VCaP (cell line): ENCODE measurements at regions not wholly inside any gene's neighbourhood (a gene's known extent, or its start where the extent isn't known, plus 50 kb on each side); places are given as distances from the start of the nearest gene placed in this dataset.

ENCODE experiments used
- H3K27ac ChIP-seq: fragments of 450-650 bp; 2 replicates; pipeline ENCODE4 v1.5.1; 2017
- TF ChIP-seq, protein P1 (sequence below): fragments of 450-650 bp; conservative IDR thresholded peaks from 2 replicates; pipeline ENCODE4 v1.5.1; 2017; ENCODE audit warnings: mild to moderate bottlenecking, moderate library complexity

- no peak overlapping the region for H3K27ac ChIP-seq
- TF ChIP-seq, protein P1, sequence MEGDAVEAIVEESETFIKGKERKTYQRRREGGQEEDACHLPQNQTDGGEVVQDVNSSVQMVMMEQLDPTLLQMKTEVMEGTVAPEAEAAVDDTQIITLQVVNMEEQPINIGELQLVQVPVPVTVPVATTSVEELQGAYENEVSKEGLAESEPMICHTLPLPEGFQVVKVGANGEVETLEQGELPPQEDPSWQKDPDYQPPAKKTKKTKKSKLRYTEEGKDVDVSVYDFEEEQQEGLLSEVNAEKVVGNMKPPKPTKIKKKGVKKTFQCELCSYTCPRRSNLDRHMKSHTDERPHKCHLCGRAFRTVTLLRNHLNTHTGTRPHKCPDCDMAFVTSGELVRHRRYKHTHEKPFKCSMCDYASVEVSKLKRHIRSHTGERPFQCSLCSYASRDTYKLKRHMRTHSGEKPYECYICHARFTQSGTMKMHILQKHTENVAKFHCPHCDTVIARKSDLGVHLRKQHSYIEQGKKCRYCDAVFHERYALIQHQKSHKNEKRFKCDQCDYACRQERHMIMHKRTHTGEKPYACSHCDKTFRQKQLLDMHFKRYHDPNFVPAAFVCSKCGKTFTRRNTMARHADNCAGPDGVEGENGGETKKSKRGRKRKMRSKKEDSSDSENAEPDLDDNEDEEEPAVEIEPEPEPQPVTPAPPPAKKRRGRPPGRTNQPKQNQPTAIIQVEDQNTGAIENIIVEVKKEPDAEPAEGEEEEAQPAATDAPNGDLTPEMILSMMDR = no peak
Observed at GRCh38 chr1:216919060-216919970, 196.1 kb upstream of the ESRRG start.

DNA sequence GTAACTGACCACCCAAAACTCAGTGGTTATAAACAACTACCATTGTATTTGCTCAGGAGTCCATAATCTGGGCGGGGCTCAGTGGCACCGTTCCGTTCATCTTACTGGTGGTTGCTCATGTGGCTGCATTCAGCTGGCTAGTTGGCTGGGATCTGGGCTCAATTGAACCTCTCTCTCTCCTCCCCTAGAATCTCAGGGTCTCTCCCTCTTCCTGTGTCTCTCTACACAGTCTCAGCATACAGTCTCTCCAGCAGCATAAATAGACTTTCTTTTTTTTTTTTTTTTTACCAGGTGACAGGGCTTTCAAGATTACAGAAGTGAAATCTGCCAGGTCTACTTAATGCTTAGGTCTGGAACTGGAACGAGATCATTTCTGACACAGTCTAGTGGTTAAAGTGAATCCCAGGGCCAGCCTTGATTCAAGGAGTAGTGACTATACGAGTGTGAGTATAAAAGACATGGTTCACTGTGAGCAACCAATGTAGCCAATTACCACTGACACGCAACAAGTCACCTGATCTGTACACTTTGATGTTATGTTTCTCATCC is 193.7 kb upstream of the ESRRG start:
- H3K27ac ChIP-seq = no peak overlapping the region
- TF ChIP-seq, protein P1 = no peak

- TF ChIP-seq, protein P1 = no peak
- no peak overlapping the region for H3K27ac ChIP-seq
Observed at GRCh38 chr1:216914974-216915373, 191.7 kb upstream of the ESRRG start.

DNA sequence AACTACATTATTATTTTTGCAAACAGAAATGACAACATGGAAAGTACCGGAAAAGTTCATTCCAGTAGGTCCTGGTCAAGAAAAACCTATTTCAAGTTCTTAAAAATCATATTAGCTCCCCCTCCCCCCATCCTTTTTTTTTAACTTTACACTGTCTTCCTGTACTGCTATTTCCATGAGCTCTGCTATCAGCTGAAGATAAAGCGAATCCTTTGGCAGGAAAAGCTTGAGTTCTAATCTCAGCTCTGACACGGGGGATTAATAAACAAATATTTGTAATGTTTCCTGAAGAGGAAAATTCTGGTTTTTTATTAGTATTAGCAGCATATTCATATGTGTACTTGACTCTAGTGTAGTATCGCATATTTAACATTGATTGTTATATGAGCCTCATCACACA is 190.7 kb upstream of the ESRRG start:
- no peak overlapping the region for H3K27ac ChIP-seq
- TF ChIP-seq, protein P1 = no peak

GRCh38 chr1:216910081-216910840 is 187.0 kb upstream of the ESRRG start:
- H3K27ac ChIP-seq = no peak overlapping the region
- TF ChIP-seq, protein P1 = no peak

DNA sequence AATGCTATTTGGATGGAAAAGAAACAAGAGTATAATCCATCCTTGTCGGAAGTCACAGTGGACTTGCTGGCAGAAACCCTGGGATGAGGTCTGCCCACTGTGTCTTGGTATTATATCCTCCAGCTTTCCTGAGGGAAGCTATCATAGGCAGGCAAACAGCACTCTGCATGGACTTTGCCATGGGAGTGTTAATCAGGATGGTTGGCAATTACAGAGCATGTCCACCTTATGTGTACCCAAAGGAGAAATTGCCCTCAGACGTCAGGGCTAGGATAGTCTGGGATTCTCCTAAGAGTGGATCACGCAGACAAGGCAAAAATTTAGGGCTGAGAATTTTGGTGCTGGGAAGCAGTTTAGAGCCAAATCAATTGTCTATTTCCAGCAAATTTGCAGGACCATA is 184.9 kb upstream of the ESRRG start:
- TF ChIP-seq, protein P1 = no peak
- H3K27ac ChIP-seq = no peak overlapping the region

DNA sequence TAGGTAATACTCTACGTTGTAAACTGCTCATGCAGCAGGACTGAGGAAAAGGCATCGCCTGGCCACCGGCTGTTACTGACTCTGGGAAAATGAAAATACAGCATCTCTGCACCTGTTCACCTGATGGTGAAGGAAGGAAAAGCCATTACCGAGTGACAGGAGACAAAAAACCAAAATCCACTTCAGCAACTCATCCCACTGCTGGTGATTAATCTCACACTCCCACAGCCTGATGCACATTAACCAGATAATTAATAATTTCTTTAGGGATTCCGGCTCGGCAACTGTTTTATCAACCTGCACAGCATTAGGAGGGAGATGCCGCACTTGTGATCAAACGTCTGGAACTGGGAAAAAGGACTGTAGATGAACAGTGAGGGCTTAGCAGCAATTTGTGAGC is 183.9 kb upstream of the ESRRG start:
- TF ChIP-seq, protein P1 = no peak
- H3K27ac ChIP-seq = no peak overlapping the region
